A549 (cell line): ENCODE measurements at regions not wholly inside any gene's neighbourhood (a gene's known extent, or its start where the extent isn't known, plus 50 kb on each side); places are given as distances from the start of the nearest gene placed in this dataset.

Source experiments
- BHLHE40 ChIP-seq: IDR thresholded peaks from 2 replicates; pipeline ENCODE4 v1.6.1; 2012; ENCODE audit warnings: low read depth, low read length, inconsistent platforms
- CEBPB ChIP-seq, 2 experiments: fragments of >200 bp in 1 of 2; sonication (Bioruptor Twin) in 1 of 2; formaldehyde crosslinking in 1 of 2; IDR thresholded peaks; 2 replicates each; pipeline ENCODE4 v1.6.1; 2012 to 2016
- CHD4 ChIP-seq: fragments of 200-600 bp; sonication (generic); IDR thresholded peaks from 2 replicates; pipeline ENCODE4 v1.6.1; 2016; ENCODE audit warnings: antibody characterized with exemption, mild to moderate bottlenecking, borderline replicate concordance
- EP300 ChIP-seq, 2 experiments: fragments of >200 bp; sonication (Bioruptor Twin); formaldehyde crosslinking; IDR thresholded peaks; 2 replicates in 1 of 2; 3 replicates in 1 of 2; pipeline ENCODE4 v1.6.1; 2016 to 2017
- JUNB ChIP-seq: fragments of >200 bp; sonication (Bioruptor Twin); formaldehyde crosslinking; IDR thresholded peaks from 2 replicates; pipeline ENCODE4 v1.6.1; 2016
- KDM1A ChIP-seq: fragments of 200-600 bp; sonication (generic); IDR thresholded peaks from 2 replicates; pipeline ENCODE4 v1.6.1; 2016; ENCODE audit warnings: low read depth, mild to moderate bottlenecking
- MYC ChIP-seq: IDR thresholded peaks from 2 replicates; pipeline ENCODE4 v1.6.1; 2012; ENCODE audit warnings: mild to moderate bottlenecking, inconsistent platforms, low read length, improper control_type of control experiment, borderline replicate concordance
- POLR2A ChIP-seq: IDR thresholded peaks from 2 replicates; pipeline ENCODE4 v1.6.1; 2012; ENCODE audit warnings: mild to moderate bottlenecking, low read length
- SREBF2 ChIP-seq: fragments of 450-650 bp; IDR thresholded peaks from 2 replicates; pipeline ENCODE4 v1.6.1; 2014; ENCODE audit warnings: mild to moderate bottlenecking, moderate library complexity
- TP53 ChIP-seq: fragments of 250-450 bp; sonication (Bioruptor Pico); IDR thresholded peaks from 2 replicates; pipeline ENCODE4 v1.5.0; 2021; ENCODE audit warnings: mild to moderate bottlenecking, moderate library complexity
- TF ChIP-seq, protein P1 (sequence below): fragments of >200 bp; sonication (Bioruptor Twin); formaldehyde crosslinking; IDR thresholded peaks from 3 replicates; pipeline ENCODE4 v1.5.1; 2016
- TF ChIP-seq, protein P2 (sequence below): IDR thresholded peaks from 2 replicates; pipeline ENCODE4 v1.6.1; 2012

GRCh38 chr18:55120896-55121295 is 161.6 kb upstream of the CCDC68 start:
- TF ChIP-seq, protein P1, sequence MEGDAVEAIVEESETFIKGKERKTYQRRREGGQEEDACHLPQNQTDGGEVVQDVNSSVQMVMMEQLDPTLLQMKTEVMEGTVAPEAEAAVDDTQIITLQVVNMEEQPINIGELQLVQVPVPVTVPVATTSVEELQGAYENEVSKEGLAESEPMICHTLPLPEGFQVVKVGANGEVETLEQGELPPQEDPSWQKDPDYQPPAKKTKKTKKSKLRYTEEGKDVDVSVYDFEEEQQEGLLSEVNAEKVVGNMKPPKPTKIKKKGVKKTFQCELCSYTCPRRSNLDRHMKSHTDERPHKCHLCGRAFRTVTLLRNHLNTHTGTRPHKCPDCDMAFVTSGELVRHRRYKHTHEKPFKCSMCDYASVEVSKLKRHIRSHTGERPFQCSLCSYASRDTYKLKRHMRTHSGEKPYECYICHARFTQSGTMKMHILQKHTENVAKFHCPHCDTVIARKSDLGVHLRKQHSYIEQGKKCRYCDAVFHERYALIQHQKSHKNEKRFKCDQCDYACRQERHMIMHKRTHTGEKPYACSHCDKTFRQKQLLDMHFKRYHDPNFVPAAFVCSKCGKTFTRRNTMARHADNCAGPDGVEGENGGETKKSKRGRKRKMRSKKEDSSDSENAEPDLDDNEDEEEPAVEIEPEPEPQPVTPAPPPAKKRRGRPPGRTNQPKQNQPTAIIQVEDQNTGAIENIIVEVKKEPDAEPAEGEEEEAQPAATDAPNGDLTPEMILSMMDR = no peak
- no peak for TF ChIP-seq KDM1A
- no peak for TF ChIP-seq CEBPB (IDR thresholded peaks at IDR 0.05)
- no peak for TF ChIP-seq MYC
- no peak for TF ChIP-seq TP53
- no peak for TF ChIP-seq EP300 (IDR thresholded peaks at IDR 0.05)
- no peak for TF ChIP-seq JUNB
- no peak for TF ChIP-seq POLR2A
- TF ChIP-seq BHLHE40 = no peak
- no peak for TF ChIP-seq SREBF2
- no peak for TF ChIP-seq CHD4
- TF ChIP-seq, protein P2, sequence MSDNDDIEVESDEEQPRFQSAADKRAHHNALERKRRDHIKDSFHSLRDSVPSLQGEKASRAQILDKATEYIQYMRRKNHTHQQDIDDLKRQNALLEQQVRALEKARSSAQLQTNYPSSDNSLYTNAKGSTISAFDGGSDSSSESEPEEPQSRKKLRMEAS = no peak
